Endothelial cell of umbilical vein (primary cell): ENCODE measurements at regions not wholly inside any gene's neighbourhood (a gene's known extent, or its start where the extent isn't known, plus 50 kb on each side); places are given as distances from the start of the nearest gene placed in this dataset.

Experiments
- BruUV-seq: library from RNA; stranded (reverse); fragments of 400-500 nt; replicated peaks from 2 replicates; lab custom pipeline; 2021; lab: Mats Ljungman, UMichigan
- CTCF ChIA-PET: fragments of 300-600, 350-600 bp; sonication (Branson Sonifier 250); formaldehyde crosslinking; loops from one replicate; lab custom pipeline; 2021; ENCODE audit warnings: antibody characterized with exemption, inconsistent platforms; lab: Charles Lee
- POLR2A ChIA-PET: fragments of 300-600, 350-600 bp; sonication (Branson Sonifier 250); formaldehyde crosslinking; loops from one replicate; lab custom pipeline; 2021; ENCODE audit warnings: antibody characterized with exemption, inconsistent platforms; lab: Charles Lee
- DNase-seq: peaks from one replicate; pipeline ENCODE4 v3.0.0-alpha.2; 2011; ENCODE audit warnings: low read depth, low spot score
- FAIRE-seq: peaks from 2 replicates; lab custom pipeline; 2011; peaks lifted over from hg19 to GRCh38; lab: Jason Lieb, UNC
- H2AFZ ChIP-seq: 2 replicates; pipeline ENCODE4 v1.6.0; 2012; ENCODE audit warnings: low read depth, low read length, control low read depth, inconsistent platforms
- H3K27ac ChIP-seq: 2 replicates; pipeline ENCODE4 v1.5.1; 2011; ENCODE audit warnings: low read depth, mild to moderate bottlenecking, control low read depth, low read length, moderate library complexity; ENCODE audit not compliant: insufficient read depth
- H3K27me3 ChIP-seq, 2 experiments: 2 replicates each; pipeline versions ENCODE4 v1.6.0 to v1.6.1; 2011; ENCODE audit warnings: low read length in 2 of 2, mixed read lengths in 1 of 2; ENCODE audit not compliant: control insufficient read depth in 2 of 2, insufficient read depth in 2 of 2
- H3K36me3 ChIP-seq, 2 experiments: 2 replicates in 1 of 2; 3 replicates in 1 of 2; pipeline ENCODE4 v1.5.1; 2011; ENCODE audit warnings: low read length in 2 of 2, mild to moderate bottlenecking in 1 of 2, moderate library complexity in 1 of 2; ENCODE audit not compliant: control insufficient read depth in 2 of 2, insufficient read depth in 2 of 2; ENCODE audit errors: extremely low read depth in 1 of 2
- H3K4me1 ChIP-seq: 3 replicates; pipeline ENCODE4 v1.5.1; 2011; ENCODE audit warnings: mild to moderate bottlenecking, low read length; ENCODE audit not compliant: control insufficient read depth, insufficient read depth; ENCODE audit errors: extremely low read depth
- H3K4me2 ChIP-seq: 2 replicates; pipeline ENCODE4 v1.6.1; 2011; ENCODE audit warnings: low read length, control low read depth, mixed read lengths; ENCODE audit not compliant: insufficient read depth
- H3K4me3 ChIP-seq, 3 experiments: fragments of 200-600 bp in 1 of 3; sonication (generic), shearing (Covaris generic) in 1 of 3; replicated peaks in 1 of 3; 2 replicates each; pipeline ENCODE4 v1.5.1; 2011 to 2016; ENCODE audit warnings: control low read depth in 3 of 3, low read length in 3 of 3, mild to moderate bottlenecking in 2 of 3, inconsistent platforms in 1 of 3, low read depth in 1 of 3, moderate library complexity in 1 of 3; ENCODE audit not compliant: insufficient read depth in 1 of 3
- H3K79me2 ChIP-seq: 2 replicates; pipeline ENCODE4 v1.6.0; 2012; ENCODE audit warnings: low read length, inconsistent platforms; ENCODE audit not compliant: control insufficient read depth, insufficient read depth
- H3K9ac ChIP-seq: replicated peaks from 2 replicates; pipeline ENCODE3; 2011; ENCODE audit warnings: low read length, control low read depth; ENCODE audit not compliant: insufficient read depth; ENCODE audit errors: extremely low read depth
- H3K9me1 ChIP-seq: replicated peaks from 3 replicates; pipeline ENCODE4 v1.6.0; 2011; ENCODE audit warnings: mild to moderate bottlenecking, low read length; ENCODE audit not compliant: control insufficient read depth, insufficient read depth; ENCODE audit errors: extremely low read depth
- H3K9me3 ChIP-seq: replicated peaks from 2 replicates; pipeline ENCODE4 v1.5.1; 2012; ENCODE audit warnings: low read length, inconsistent platforms; ENCODE audit not compliant: control insufficient read depth, insufficient read depth
- H4K20me1 ChIP-seq: replicated peaks from 2 replicates; pipeline ENCODE3; 2011; ENCODE audit warnings: mild to moderate bottlenecking, low read length; ENCODE audit not compliant: control insufficient read depth, insufficient read depth; ENCODE audit errors: extremely low read depth
- EZH2 ChIP-seq: IDR thresholded peaks from 2 replicates; pipeline ENCODE4 v1.6.1; 2012; ENCODE audit warnings: borderline replicate concordance, low read depth, mild to moderate bottlenecking, moderate library complexity, low read length, inconsistent platforms; ENCODE audit not compliant: severe bottlenecking
- FOS ChIP-seq: IDR thresholded peaks from 2 replicates; pipeline ENCODE4 v1.6.1; 2011; ENCODE audit warnings: mild to moderate bottlenecking, low read length, moderate library complexity, borderline replicate concordance; ENCODE audit not compliant: insufficient read depth
- GATA2 ChIP-seq: IDR thresholded peaks from 2 replicates; pipeline ENCODE4 v1.7.0; 2011; ENCODE audit warnings: low read depth, mild to moderate bottlenecking, moderate library complexity, mixed read lengths, low read length; ENCODE audit not compliant: insufficient read length, insufficient read depth
- JUN ChIP-seq: IDR thresholded peaks from 2 replicates; pipeline ENCODE4 v1.6.1; 2011; ENCODE audit warnings: borderline replicate concordance, low read depth; ENCODE audit not compliant: insufficient read length, insufficient read depth
- MYC ChIP-seq: IDR thresholded peaks from one replicate; pipeline ENCODE4 v1.6.1; 2011; ENCODE audit warnings: mild to moderate bottlenecking, low read depth, low read length
- POLR2A ChIP-seq: IDR thresholded peaks from 2 replicates; pipeline ENCODE4 v1.6.1; 2012; ENCODE audit warnings: low read depth, mild to moderate bottlenecking, control low read depth, low read length
- POLR2AphosphoS5 ChIP-seq: IDR thresholded peaks from 2 replicates; pipeline ENCODE4 v1.6.1; 2012; ENCODE audit warnings: low read depth, mild to moderate bottlenecking, control low read depth, low read length, moderate library complexity; ENCODE audit not compliant: insufficient read depth
- dilution Hi-C: fragments of 300-500 bp; cut with MboI; formaldehyde crosslinking; loops from one replicate; pipeline ENCODE4 v1.15.0; 2019; ENCODE audit warnings: low sequenced_read_pairs; ENCODE audit not compliant: extremely low pct_ligation_motif_present
- intact Hi-C: fragments of 100-400 bp; cut with micrococcal nuclease; formaldehyde crosslinking; loops from one replicate; pipeline ENCODE4 v1.10.0; 2022
- TF ChIP-seq, protein P1 (sequence below), 2 donors: IDR thresholded peaks; 1 replicate in 1 of 2; 2 replicates in 1 of 2; pipeline ENCODE4 v1.5.1; 2011; ENCODE audit warnings: low read length in 2 of 2, mild to moderate bottlenecking in 2 of 2, moderate library complexity in 2 of 2, control low read depth in 1 of 2, inconsistent platforms in 1 of 2, low read depth in 1 of 2; ENCODE audit not compliant: insufficient read depth in 1 of 2; ENCODE audit errors: extremely low read depth in 1 of 2
- TF ChIP-seq, protein P2 (sequence below): IDR thresholded peaks from 2 replicates; pipeline ENCODE4 v1.6.1; 2011; ENCODE audit not compliant: insufficient read depth, insufficient read length

DNA sequence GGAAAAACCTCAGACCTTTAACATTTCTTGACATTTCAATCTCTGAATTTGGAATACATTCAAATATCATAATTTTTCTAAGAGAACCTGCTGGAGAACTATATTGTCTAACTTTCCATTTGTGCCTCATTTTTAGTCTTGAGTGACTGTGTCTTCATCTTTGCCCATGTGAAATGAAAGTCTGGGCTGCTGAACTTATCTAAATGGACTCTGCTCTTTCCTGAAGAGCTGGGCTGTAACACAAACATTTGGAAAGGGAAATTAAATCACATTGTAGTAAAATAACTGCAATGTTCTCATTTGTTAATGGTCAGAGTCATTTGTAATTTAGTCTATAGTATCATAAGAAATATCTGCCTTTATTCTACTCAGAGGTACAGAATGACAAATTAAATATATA lies 373.1 kb downstream of the LRIG3 start:
- no peaks in the 10 kb centered on the region for H3K9me3 ChIP-seq
- H3K36me3 ChIP-seq = no peaks in the 10 kb centered on the region
- H3K4me2 ChIP-seq = no peak overlapping the region
- dilution Hi-C loops = no loop called here
- no peak overlapping the region for H3K4me3 ChIP-seq
- H3K9me1 ChIP-seq = no peaks in the 10 kb centered on the region
- no peaks in the 10 kb centered on the region for H3K4me1 ChIP-seq
- no peak overlapping the region for H2AFZ ChIP-seq
- ChIA-PET CTCF (interaction anchor here (1.3 kb wide), 1 partner anchor 618 kb away, joined by 4 read pairs; no protein-coding TSS in a partner anchor), POLR2A (no interaction called here)
- H3K79me2 ChIP-seq = no peaks in the 10 kb centered on the region
- TF ChIP-seq POLR2A = no peak
- TF ChIP-seq GATA2 = no peak
- TF ChIP-seq EZH2 = no peak
- TF ChIP-seq, protein P1, sequence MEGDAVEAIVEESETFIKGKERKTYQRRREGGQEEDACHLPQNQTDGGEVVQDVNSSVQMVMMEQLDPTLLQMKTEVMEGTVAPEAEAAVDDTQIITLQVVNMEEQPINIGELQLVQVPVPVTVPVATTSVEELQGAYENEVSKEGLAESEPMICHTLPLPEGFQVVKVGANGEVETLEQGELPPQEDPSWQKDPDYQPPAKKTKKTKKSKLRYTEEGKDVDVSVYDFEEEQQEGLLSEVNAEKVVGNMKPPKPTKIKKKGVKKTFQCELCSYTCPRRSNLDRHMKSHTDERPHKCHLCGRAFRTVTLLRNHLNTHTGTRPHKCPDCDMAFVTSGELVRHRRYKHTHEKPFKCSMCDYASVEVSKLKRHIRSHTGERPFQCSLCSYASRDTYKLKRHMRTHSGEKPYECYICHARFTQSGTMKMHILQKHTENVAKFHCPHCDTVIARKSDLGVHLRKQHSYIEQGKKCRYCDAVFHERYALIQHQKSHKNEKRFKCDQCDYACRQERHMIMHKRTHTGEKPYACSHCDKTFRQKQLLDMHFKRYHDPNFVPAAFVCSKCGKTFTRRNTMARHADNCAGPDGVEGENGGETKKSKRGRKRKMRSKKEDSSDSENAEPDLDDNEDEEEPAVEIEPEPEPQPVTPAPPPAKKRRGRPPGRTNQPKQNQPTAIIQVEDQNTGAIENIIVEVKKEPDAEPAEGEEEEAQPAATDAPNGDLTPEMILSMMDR (IDR thresholded peaks at IDR 0.05; ENCODE audit: extremely low read depth in 1 of 2, insufficient read depth in 1 of 2, low read depth in 1 of 2, low read length in 2 of 2) = no peak
- no peak for TF ChIP-seq FOS
- TF ChIP-seq, protein P2, sequence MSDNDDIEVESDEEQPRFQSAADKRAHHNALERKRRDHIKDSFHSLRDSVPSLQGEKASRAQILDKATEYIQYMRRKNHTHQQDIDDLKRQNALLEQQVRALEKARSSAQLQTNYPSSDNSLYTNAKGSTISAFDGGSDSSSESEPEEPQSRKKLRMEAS = no peak
- no peak for TF ChIP-seq MYC
- no peak for TF ChIP-seq POLR2AphosphoS5
- TF ChIP-seq JUN = no peak
- no TSS peak for BruUV-seq
- H3K27me3 ChIP-seq = no peaks in the 10 kb centered on the region
- no peaks in the 10 kb centered on the region for H4K20me1 ChIP-seq
- DNase-seq (no peak), FAIRE-seq (no peak)
- no peak overlapping the region for H3K9ac ChIP-seq
- intact Hi-C loops = loop anchor here (10.0 kb wide), 1 partner anchor 318 kb away; no protein-coding TSS in a partner anchor
- no peak overlapping the region for H3K27ac ChIP-seq
